ENCODE measurements at regions not wholly inside any gene's neighbourhood (a gene's known extent, or its start where the extent isn't known, plus 50 kb on each side); places are given as distances from the start of the nearest gene placed in this dataset.
A peak's percentile ranks its signal among the peaks of the same experiment; 100 is the strongest.

DNA sequence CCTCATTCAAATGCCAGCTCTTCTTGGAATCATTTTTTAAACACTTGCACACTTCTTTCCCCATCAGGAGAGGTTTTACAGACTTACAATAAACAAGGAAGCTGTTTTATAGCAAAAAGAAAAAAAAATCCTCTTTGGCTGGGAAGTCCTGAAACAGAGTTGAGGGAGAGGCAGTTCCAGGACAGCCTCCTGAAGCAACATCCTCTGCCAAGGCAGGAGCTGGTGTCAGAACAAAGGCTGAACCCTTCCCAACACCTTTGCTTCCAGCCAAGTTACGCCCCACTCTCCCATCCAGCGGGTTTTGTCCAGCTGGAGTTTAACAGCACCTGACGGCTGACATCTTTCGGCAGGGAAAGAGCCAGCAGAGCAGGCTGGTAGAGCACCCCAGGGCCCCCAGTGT, 287.8 kb downstream of the RRAGC start:
- Histone ChIP-seq H3K4me3 (no peak overlapping the region), H3K27me3 (no peaks in the 10 kb centered on the region), H3K9me3 (no peaks in the 10 kb centered on the region), H3K4me1 (peaks cover 22% of the 10 kb centered on the region), H3K36me3 (no peaks in the 10 kb centered on the region), H3K27ac (no peak overlapping the region)
- TF ChIP-seq POLR2AphosphoS5 (IDR thresholded peaks at IDR 0.05; ENCODE audit: insufficient read depth in 1 of 2, low read depth in 1 of 2) (peak in 1 of 2 donors; percentile 74), CTCF (IDR thresholded peaks at IDR 0.05) (no peak), POLR2A (IDR thresholded peaks at IDR 0.05) (no peak)
- no peak for DNase-seq (ENCODE audit: extremely low spot score in 2 of 2)
- intact Hi-C loops (cut with DNase I): no loop called here

DNA sequence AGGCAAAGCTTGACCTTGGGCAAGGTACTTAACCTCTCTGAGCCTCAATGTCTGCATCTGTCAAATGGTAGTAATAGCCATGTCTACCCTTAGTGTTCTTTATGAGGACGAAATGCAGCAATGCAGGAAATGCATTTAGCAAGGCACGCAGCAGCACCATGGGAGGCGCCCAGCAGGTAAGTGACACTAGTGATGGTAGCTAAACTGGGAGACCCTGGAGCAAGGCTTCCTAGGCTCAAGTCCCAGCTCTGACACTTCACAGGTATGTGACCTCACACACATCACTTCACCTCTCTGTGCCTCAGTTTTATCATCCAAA, 289.0 kb downstream of the RRAGC start:
- intact Hi-C loops (cut with DNase I): no loop called here
- Histone ChIP-seq H3K4me3 (no peak overlapping the region), H3K27ac (no peak overlapping the region), H3K9me3 (no peaks in the 10 kb centered on the region), H3K27me3 (no peaks in the 10 kb centered on the region), H3K4me1 (peaks cover 22% of the 10 kb centered on the region), H3K36me3 (no peaks in the 10 kb centered on the region)
- TF ChIP-seq POLR2AphosphoS5 (IDR thresholded peaks at IDR 0.05; ENCODE audit: insufficient read depth in 1 of 2, low read depth in 1 of 2) (no peak), POLR2A (IDR thresholded peaks at IDR 0.05) (no peak), CTCF (IDR thresholded peaks at IDR 0.05) (no peak)
- no peak for DNase-seq (ENCODE audit: extremely low spot score in 2 of 2)

- Histone ChIP-seq H3K36me3 (no peaks in the 10 kb centered on the region), H3K4me1 (peaks cover 22% of the 10 kb centered on the region), H3K9me3 (no peaks in the 10 kb centered on the region), H3K4me3 (no peak overlapping the region), H3K27me3 (no peaks in the 10 kb centered on the region), H3K27ac (no peak overlapping the region)
- TF ChIP-seq POLR2AphosphoS5 (IDR thresholded peaks at IDR 0.05; ENCODE audit: insufficient read depth in 1 of 2, low read depth in 1 of 2) (no peak), CTCF (IDR thresholded peaks at IDR 0.05) (no peak), POLR2A (IDR thresholded peaks at IDR 0.05) (no peak)
- intact Hi-C loops (cut with DNase I): no loop called here
- no peak for DNase-seq (ENCODE audit: extremely low spot score in 2 of 2)
These were observed 289.5 kb downstream of the RRAGC start for GRCh38 chr1:38569932-38570656.

DNA sequence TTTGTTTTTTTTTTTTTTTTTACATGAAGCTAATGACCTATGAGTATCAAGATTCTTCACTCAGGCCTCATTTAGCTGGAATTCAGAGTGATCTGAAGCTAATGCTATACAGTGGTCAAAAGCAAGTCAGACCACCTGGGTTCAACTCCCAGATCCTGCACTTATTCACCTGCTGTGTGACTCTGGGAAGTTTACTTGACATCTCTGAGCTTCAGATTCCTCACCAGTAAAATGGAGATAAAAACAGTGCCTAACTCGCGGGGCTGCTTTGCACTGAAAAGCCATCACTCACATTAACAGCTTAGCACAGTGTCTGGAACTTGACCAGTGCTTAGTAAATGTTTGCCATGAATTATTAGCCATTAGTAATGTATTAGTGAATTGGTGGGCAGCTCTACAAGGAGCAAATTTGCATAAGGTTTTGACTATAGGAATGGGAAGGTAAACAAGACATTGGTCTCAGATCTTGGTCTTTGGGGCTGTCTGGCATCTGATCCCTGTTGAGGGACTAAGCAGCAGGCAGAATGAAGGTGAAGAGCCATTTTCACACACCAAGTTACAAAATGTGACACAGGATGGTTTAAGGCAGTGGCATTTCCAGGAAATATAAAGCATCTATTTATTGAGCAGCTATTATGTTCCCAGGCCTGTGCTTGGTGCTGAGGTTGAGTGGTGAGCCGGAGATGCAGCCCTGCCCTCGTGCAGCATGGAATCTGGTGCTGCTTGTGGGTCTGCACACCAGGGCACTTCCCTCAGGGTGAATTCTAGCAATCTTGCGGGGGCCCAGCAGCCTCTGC, 291.3 kb downstream of the RRAGC start:
- no peak overlapping the region for H3K4me3 ChIP-seq
- intact Hi-C loops (cut with DNase I): no loop called here
- H3K27me3 ChIP-seq: no peaks in the 10 kb centered on the region
- no peaks in the 10 kb centered on the region for H3K9me3 ChIP-seq
- H3K36me3 ChIP-seq: no peaks in the 10 kb centered on the region
- TF ChIP-seq POLR2A (IDR thresholded peaks at IDR 0.05) (no peak), POLR2AphosphoS5 (IDR thresholded peaks at IDR 0.05; ENCODE audit: insufficient read depth in 1 of 2, low read depth in 1 of 2) (no peak), CTCF (IDR thresholded peaks at IDR 0.05) (no peak)
- DNase-seq (ENCODE audit: extremely low spot score in 2 of 2): no peak
- no peak overlapping the region for H3K27ac ChIP-seq
- H3K4me1 ChIP-seq: peaks cover 22% of the 10 kb centered on the region

DNA sequence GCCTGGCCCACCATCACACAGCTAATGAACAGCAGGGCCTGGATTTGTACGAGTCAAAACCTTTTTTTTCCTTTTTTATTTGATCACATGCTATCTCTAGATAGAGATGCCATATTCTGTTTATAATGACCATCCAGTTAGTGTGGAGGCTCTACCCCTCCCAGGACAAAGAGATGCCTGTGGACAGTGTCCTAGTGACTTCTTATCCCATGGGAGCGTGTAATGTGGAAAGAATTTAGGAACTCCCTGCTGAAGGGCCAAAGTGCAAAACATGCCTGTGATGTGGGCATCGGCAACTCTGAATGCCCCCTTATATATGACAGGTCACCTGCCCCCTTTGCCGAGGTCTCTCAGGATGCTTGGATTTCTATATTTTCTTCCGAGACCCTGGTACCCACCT, 292.2 kb downstream of the RRAGC start:
- TF ChIP-seq POLR2AphosphoS5 (IDR thresholded peaks at IDR 0.05; ENCODE audit: insufficient read depth in 1 of 2, low read depth in 1 of 2) (no peak), POLR2A (IDR thresholded peaks at IDR 0.05) (no peak), CTCF (IDR thresholded peaks at IDR 0.05) (no peak)
- H3K4me1 ChIP-seq: peaks cover 17% of the 10 kb centered on the region
- H3K27ac ChIP-seq: no peak overlapping the region
- no peaks in the 10 kb centered on the region for H3K27me3 ChIP-seq
- H3K9me3 ChIP-seq: no peaks in the 10 kb centered on the region
- H3K4me3 ChIP-seq: no peak overlapping the region
- intact Hi-C loops (cut with DNase I): no loop called here
- no peaks in the 10 kb centered on the region for H3K36me3 ChIP-seq
- no peak for DNase-seq (ENCODE audit: extremely low spot score in 2 of 2)

Measured in vagina (tissue), 2 donors.